Sigmoid colon (tissue), 4 donors: ENCODE measurements at regions not wholly inside any gene's neighbourhood (a gene's known extent, or its start where the extent isn't known, plus 50 kb on each side); places are given as distances from the start of the nearest gene placed in this dataset.

Experiments
- EP300 ChIP-seq, 4 donors: sonication (generic); formaldehyde crosslinking; IDR thresholded peaks; one replicate each; pipeline ENCODE4 v1.6.1; 2017; ENCODE audit warnings: antibody characterized with exemption in 4 of 4
- POLR2A ChIP-seq, 2 donors: fragments of 450-650 bp; IDR thresholded peaks; one replicate each; pipeline ENCODE4 v1.6.1; 2016; ENCODE audit warnings: antibody characterized with exemption in 2 of 2, mild to moderate bottlenecking in 2 of 2, moderate library complexity in 2 of 2
- POLR2AphosphoS5 ChIP-seq, 4 donors: sonication (generic); formaldehyde crosslinking; IDR thresholded peaks; one replicate each; pipeline ENCODE4 v1.6.1; 2017; ENCODE audit warnings: antibody characterized with exemption in 4 of 4
- TF ChIP-seq, protein P1 (sequence below), 4 experiments: fragments of 450-650 bp in 3 of 4; fragments of 200-600 bp in 1 of 4; IDR thresholded peaks; one replicate each; pipeline ENCODE4 v1.5.1; 2016 to 2019; ENCODE audit warnings: antibody characterized with exemption in 4 of 4, mild to moderate bottlenecking in 3 of 4, moderate library complexity in 2 of 4

GRCh38 chr5:38048400-38048799 is 208.6 kb upstream of the GDNF start:
- TF ChIP-seq, protein P1, sequence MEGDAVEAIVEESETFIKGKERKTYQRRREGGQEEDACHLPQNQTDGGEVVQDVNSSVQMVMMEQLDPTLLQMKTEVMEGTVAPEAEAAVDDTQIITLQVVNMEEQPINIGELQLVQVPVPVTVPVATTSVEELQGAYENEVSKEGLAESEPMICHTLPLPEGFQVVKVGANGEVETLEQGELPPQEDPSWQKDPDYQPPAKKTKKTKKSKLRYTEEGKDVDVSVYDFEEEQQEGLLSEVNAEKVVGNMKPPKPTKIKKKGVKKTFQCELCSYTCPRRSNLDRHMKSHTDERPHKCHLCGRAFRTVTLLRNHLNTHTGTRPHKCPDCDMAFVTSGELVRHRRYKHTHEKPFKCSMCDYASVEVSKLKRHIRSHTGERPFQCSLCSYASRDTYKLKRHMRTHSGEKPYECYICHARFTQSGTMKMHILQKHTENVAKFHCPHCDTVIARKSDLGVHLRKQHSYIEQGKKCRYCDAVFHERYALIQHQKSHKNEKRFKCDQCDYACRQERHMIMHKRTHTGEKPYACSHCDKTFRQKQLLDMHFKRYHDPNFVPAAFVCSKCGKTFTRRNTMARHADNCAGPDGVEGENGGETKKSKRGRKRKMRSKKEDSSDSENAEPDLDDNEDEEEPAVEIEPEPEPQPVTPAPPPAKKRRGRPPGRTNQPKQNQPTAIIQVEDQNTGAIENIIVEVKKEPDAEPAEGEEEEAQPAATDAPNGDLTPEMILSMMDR (IDR thresholded peaks at IDR 0.05): no peak
- TF ChIP-seq POLR2A (IDR thresholded peaks at IDR 0.05) (no peak), EP300 (IDR thresholded peaks at IDR 0.05) (no peak), POLR2AphosphoS5 (IDR thresholded peaks at IDR 0.05) (no peak)
